Sigmoid colon (tissue), 4 donors: ENCODE measurements at regions not wholly inside any gene's neighbourhood (a gene's known extent, or its start where the extent isn't known, plus 50 kb on each side); places are given as distances from the start of the nearest gene placed in this dataset.

Experiments used
- CTCF ChIP-seq, 4 experiments: fragments of 450-650 bp in 3 of 4; fragments of 200-600 bp in 1 of 4; IDR thresholded peaks; one replicate each; pipeline ENCODE4 v1.5.1; 2016 to 2019; ENCODE audit warnings: antibody characterized with exemption in 4 of 4, mild to moderate bottlenecking in 3 of 4, moderate library complexity in 2 of 4
- EP300 ChIP-seq, 4 donors: sonication (generic); formaldehyde crosslinking; IDR thresholded peaks; one replicate each; pipeline ENCODE4 v1.6.1; 2017; ENCODE audit warnings: antibody characterized with exemption in 4 of 4
- POLR2A ChIP-seq, 2 donors: fragments of 450-650 bp; IDR thresholded peaks; one replicate each; pipeline ENCODE4 v1.6.1; 2016; ENCODE audit warnings: antibody characterized with exemption in 2 of 2, mild to moderate bottlenecking in 2 of 2, moderate library complexity in 2 of 2

DNA sequence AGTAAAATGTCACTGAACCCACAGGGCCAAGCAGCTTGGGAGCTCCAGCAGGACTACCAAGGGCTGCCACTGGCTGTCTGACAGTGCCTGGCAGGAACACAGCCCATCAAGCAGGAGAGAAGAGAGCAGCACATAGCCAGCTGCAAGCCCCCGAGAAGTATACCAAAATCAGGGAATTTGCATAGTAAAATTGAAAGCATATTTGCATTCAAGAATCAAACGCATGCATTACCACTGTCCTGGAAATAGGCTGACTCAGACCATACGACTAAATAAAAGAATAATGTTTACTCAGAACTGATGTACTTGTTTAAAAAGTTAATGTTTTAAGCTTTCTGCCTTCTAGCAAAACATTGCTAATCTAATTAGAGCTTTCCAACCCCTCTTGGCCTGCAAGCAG is 298.1 kb downstream of the TFAP2B start:
- TF ChIP-seq CTCF (IDR thresholded peaks at IDR 0.05) (no peak), POLR2A (IDR thresholded peaks at IDR 0.05) (no peak), EP300 (IDR thresholded peaks at IDR 0.05) (no peak)
